ENCODE measurements at regions not wholly inside any gene's neighbourhood (a gene's known extent, or its start where the extent isn't known, plus 50 kb on each side); places are given as distances from the start of the nearest gene placed in this dataset.

- Histone ChIP-seq H3K27ac (ENCODE audit: poor library complexity, severe bottlenecking) (no peak overlapping the region), H3K4me3 (ENCODE audit: severe bottlenecking) (no peak overlapping the region), H3K27me3 (ENCODE audit: insufficient read depth, poor library complexity, severe bottlenecking) (peaks cover 26% of the 10 kb centered on the region), H3K4me1 (ENCODE audit: insufficient read depth, poor library complexity, severe bottlenecking) (no peaks in the 10 kb centered on the region), H3K9me3 (ENCODE audit: severe bottlenecking) (no peaks in the 10 kb centered on the region), H3K36me3 (ENCODE audit: low read depth) (no peaks in the 10 kb centered on the region)
- ATAC-seq (ENCODE audit: low read depth), result peak; percentile 37; the same call in 1 of the 3 replicates
- TF ChIP-seq CTCF (IDR thresholded peaks at IDR 0.05; ENCODE audit: poor library complexity, severe bottlenecking), result no peak
- no peak for DNase-seq (ENCODE audit: low spot score)
Measured at GRCh38 chr11:31872076-31872443, 60.9 kb upstream of the PAX6 start.

DNA sequence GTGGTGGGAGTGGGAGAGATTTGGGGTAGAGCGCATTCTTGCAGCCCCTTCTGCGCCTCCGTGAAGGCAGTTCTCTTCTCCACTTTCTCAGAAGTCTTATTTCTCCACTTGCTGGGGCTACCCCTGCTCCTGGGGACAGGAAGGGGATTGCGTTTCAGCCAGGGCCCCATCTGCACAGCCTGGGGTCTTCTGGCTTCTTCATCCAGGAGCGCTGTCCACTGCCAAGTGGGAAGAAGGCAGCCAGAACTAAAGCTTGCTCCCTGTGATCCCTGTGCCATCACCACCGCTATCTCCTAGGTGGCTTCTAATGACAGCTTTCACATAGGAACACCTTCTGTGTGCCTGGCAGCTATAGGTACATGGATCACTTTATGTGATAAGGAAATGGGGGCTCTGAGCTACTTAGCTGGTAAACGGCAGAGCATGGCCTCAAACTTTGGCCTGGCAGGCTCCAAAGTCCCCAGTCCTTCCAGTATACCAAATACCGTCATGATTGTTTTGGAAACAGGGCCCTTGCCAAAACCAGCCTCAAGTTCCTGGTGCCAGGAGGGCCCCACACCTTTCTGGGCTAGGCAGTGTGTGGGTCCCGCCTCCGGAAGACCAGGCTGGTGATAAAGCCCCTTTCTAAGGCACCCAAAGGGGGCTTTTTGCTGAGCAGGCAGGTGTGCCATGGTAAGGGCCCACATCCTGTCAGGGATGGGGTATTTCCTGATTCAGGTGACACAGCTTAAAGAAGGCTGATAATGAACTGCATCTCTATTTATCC lies 60.4 kb upstream of the PAX6 start:
- H3K27me3 ChIP-seq (ENCODE audit: insufficient read depth, poor library complexity, severe bottlenecking), result peaks cover 21% of the 10 kb centered on the region
- no peaks in the 10 kb centered on the region for H3K9me3 ChIP-seq (ENCODE audit: severe bottlenecking)
- peak; percentile 39 for TF ChIP-seq CTCF (IDR thresholded peaks at IDR 0.05; ENCODE audit: poor library complexity, severe bottlenecking)
- ATAC-seq (ENCODE audit: low read depth) (no peak), DNase-seq (ENCODE audit: low spot score) (no peak)
- no peaks in the 10 kb centered on the region for H3K4me1 ChIP-seq (ENCODE audit: insufficient read depth, poor library complexity, severe bottlenecking)
- H3K27ac ChIP-seq (ENCODE audit: poor library complexity, severe bottlenecking), result no peak overlapping the region
- H3K4me3 ChIP-seq (ENCODE audit: severe bottlenecking), result no peak overlapping the region
- no peaks in the 10 kb centered on the region for H3K36me3 ChIP-seq (ENCODE audit: low read depth)

- H3K4me3 ChIP-seq (ENCODE audit: severe bottlenecking), result no peak overlapping the region
- H3K4me1 ChIP-seq (ENCODE audit: insufficient read depth, poor library complexity, severe bottlenecking), result no peaks in the 10 kb centered on the region
- H3K27me3 ChIP-seq (ENCODE audit: insufficient read depth, poor library complexity, severe bottlenecking), result peaks cover 17% of the 10 kb centered on the region
- peak; percentile 66 for TF ChIP-seq CTCF (IDR thresholded peaks at IDR 0.05; ENCODE audit: poor library complexity, severe bottlenecking)
- no peaks in the 10 kb centered on the region for H3K9me3 ChIP-seq (ENCODE audit: severe bottlenecking)
- no peak overlapping the region for H3K27ac ChIP-seq (ENCODE audit: poor library complexity, severe bottlenecking)
- ATAC-seq (ENCODE audit: low read depth) (peak; percentile 64), DNase-seq (ENCODE audit: low spot score) (no peak)
- no peaks in the 10 kb centered on the region for H3K36me3 ChIP-seq (ENCODE audit: low read depth)
Measured at GRCh38 chr11:31870609-31871309, 59.6 kb upstream of the PAX6 start.

GRCh38 chr11:31869986-31870385 lies 58.9 kb upstream of the PAX6 start:
- no peak for ATAC-seq (ENCODE audit: low read depth)
- H3K4me3 ChIP-seq (ENCODE audit: severe bottlenecking), result no peak overlapping the region
- peaks cover 11% of the 10 kb centered on the region for H3K27me3 ChIP-seq (ENCODE audit: insufficient read depth, poor library complexity, severe bottlenecking)
- no peak overlapping the region for H3K27ac ChIP-seq (ENCODE audit: poor library complexity, severe bottlenecking)
- H3K4me1 ChIP-seq (ENCODE audit: insufficient read depth, poor library complexity, severe bottlenecking), result no peaks in the 10 kb centered on the region
- no peaks in the 10 kb centered on the region for H3K36me3 ChIP-seq (ENCODE audit: low read depth)
- TF ChIP-seq CTCF (IDR thresholded peaks at IDR 0.05; ENCODE audit: poor library complexity, severe bottlenecking), result no peak
- H3K9me3 ChIP-seq (ENCODE audit: severe bottlenecking), result no peaks in the 10 kb centered on the region
- DNase-seq (ENCODE audit: low spot score), result no peak

Measured in RWPE2 (cell line).